ENCODE measurements at regions not wholly inside any gene's neighbourhood (a gene's known extent, or its start where the extent isn't known, plus 50 kb on each side); places are given as distances from the start of the nearest gene placed in this dataset.

DNA sequence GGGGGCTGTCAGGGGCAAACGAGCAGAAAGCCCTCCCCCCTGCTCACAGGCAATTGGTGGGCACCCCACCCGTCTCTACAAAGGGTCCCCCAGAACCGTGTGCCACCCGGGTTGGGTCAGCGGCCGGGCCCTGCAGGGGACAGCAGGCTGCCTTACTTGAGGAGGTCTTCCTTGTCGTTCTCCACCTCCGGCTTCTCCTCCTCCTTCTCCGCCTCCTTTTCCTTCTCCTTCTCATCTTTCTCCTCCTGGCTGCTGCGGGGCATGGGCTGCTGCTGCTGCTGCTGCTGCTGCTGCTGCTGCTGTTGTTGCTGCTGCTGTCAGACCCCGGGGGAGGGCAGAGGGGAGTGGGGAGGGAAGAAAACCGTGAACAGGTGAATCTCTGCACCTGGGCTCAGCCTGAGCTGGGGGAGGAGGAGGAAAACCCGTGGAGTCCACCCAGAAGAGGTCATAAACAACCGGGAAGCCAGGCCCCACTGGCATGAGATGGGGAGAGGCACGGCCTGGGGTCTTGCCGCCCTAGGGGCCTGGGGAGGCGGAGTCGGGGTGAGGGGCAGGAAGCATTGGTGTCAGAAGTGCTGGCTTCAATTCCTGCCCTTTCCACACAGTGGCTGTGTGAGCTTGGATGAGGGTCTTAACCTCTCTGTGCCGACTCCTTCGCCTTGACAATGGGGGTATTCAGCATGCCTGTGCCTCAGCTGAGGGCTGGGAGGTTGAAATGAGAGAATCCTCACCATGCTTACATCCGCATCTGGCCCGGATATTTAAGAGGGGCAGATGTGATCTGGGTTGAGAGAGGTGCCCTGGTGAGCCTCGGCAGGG, 107.6 kb downstream of the RFLNA start:
- TF ChIP-seq, protein P1, sequence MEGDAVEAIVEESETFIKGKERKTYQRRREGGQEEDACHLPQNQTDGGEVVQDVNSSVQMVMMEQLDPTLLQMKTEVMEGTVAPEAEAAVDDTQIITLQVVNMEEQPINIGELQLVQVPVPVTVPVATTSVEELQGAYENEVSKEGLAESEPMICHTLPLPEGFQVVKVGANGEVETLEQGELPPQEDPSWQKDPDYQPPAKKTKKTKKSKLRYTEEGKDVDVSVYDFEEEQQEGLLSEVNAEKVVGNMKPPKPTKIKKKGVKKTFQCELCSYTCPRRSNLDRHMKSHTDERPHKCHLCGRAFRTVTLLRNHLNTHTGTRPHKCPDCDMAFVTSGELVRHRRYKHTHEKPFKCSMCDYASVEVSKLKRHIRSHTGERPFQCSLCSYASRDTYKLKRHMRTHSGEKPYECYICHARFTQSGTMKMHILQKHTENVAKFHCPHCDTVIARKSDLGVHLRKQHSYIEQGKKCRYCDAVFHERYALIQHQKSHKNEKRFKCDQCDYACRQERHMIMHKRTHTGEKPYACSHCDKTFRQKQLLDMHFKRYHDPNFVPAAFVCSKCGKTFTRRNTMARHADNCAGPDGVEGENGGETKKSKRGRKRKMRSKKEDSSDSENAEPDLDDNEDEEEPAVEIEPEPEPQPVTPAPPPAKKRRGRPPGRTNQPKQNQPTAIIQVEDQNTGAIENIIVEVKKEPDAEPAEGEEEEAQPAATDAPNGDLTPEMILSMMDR (IDR thresholded peaks at IDR 0.05) = no peak
- TF ChIP-seq ZFX (IDR thresholded peaks at IDR 0.05; ENCODE audit: borderline replicate concordance) = no peak
